Keratinocyte (primary cell): ENCODE measurements at regions not wholly inside any gene's neighbourhood (a gene's known extent, or its start where the extent isn't known, plus 50 kb on each side); places are given as distances from the start of the nearest gene placed in this dataset.

ENCODE experiments used
- DNase-seq: peaks from one replicate; pipeline ENCODE4 v3.0.0-alpha.2; 2011; ENCODE audit warnings: low read depth, missing footprints, low spot score
- FAIRE-seq: peaks from 2 replicates; lab custom pipeline; 2011; peaks lifted over from hg19 to GRCh38; lab: Jason Lieb, UNC
- H2AFZ ChIP-seq: 2 replicates; pipeline ENCODE4 v1.6.0; 2012; ENCODE audit warnings: low read length, control low read depth, inconsistent platforms; ENCODE audit not compliant: control insufficient read depth
- H3K27ac ChIP-seq: 2 replicates; pipeline ENCODE4 v1.5.1; 2011; ENCODE audit warnings: low read length; ENCODE audit not compliant: control insufficient read depth, insufficient read depth
- H3K27me3 ChIP-seq: 3 replicates; pipeline ENCODE4 v1.6.0; 2011; ENCODE audit warnings: low read length; ENCODE audit not compliant: control insufficient read depth, insufficient read depth; ENCODE audit errors: extremely low read depth
- H3K36me3 ChIP-seq, 2 experiments: 2 replicates in 1 of 2; 3 replicates in 1 of 2; pipeline ENCODE4 v1.5.1; 2011; ENCODE audit warnings: low read length in 2 of 2, mild to moderate bottlenecking in 1 of 2; ENCODE audit not compliant: control insufficient read depth in 2 of 2, insufficient read depth in 2 of 2; ENCODE audit errors: extremely low read depth in 1 of 2
- H3K4me1 ChIP-seq: 3 replicates; pipeline ENCODE4 v1.5.1; 2011; ENCODE audit warnings: low read length; ENCODE audit not compliant: control insufficient read depth, insufficient read depth; ENCODE audit errors: extremely low read depth
- H3K4me2 ChIP-seq: 3 replicates; pipeline ENCODE4 v1.6.0; 2011; ENCODE audit warnings: low read depth, low read length; ENCODE audit not compliant: control insufficient read depth, insufficient read depth; ENCODE audit errors: extremely low read depth
- H3K4me3 ChIP-seq, 3 experiments: fragments of 200-600 bp in 1 of 3; sonication (generic) in 1 of 3; 2 replicates in 2 of 3; 3 replicates in 1 of 3; pipeline ENCODE4 v1.5.1; 2011 to 2016; ENCODE audit warnings: low read length in 3 of 3, mild to moderate bottlenecking in 3 of 3, control low read depth in 2 of 3, inconsistent platforms in 1 of 3, low read depth in 1 of 3, mixed read lengths in 1 of 3, mixed run types in 1 of 3, moderate library complexity in 1 of 3; ENCODE audit not compliant: control insufficient read depth in 2 of 3, insufficient read depth in 2 of 3; ENCODE audit errors: extremely low read depth in 1 of 3
- H3K79me2 ChIP-seq: 2 replicates; pipeline ENCODE4 v1.6.0; 2012; ENCODE audit warnings: low read length; ENCODE audit not compliant: control insufficient read depth, insufficient read depth
- H3K9ac ChIP-seq: 3 replicates; pipeline ENCODE4 v1.6.0; 2011; ENCODE audit warnings: low read length; ENCODE audit not compliant: control insufficient read depth, insufficient read depth; ENCODE audit errors: extremely low read depth
- H3K9me1 ChIP-seq: 3 replicates; pipeline ENCODE4 v1.6.0; 2011; ENCODE audit warnings: low read length; ENCODE audit not compliant: control insufficient read depth, insufficient read depth; ENCODE audit errors: extremely low read depth
- H3K9me3 ChIP-seq: 2 replicates; pipeline ENCODE4 v1.5.1; 2012; ENCODE audit warnings: low read depth, low read length; ENCODE audit not compliant: control insufficient read depth
- H4K20me1 ChIP-seq: 3 replicates; pipeline ENCODE4 v1.6.0; 2011; ENCODE audit warnings: low read length; ENCODE audit not compliant: control insufficient read depth, insufficient read depth; ENCODE audit errors: extremely low read depth
- CTCF ChIP-seq, 3 experiments: IDR thresholded peaks in 1 of 3; conservative IDR thresholded peaks in 1 of 3; optimal IDR thresholded peaks in 1 of 3; 2 replicates in 2 of 3; 3 replicates in 1 of 3; pipeline versions ENCODE3 to v1.5.1; 2011; ENCODE audit warnings: low read length in 3 of 3, mild to moderate bottlenecking in 3 of 3, moderate library complexity in 2 of 3, control low read depth in 1 of 3, inconsistent platforms in 1 of 3; ENCODE audit not compliant: insufficient read depth in 2 of 3; ENCODE audit errors: extremely low read depth in 1 of 3
- EZH2 ChIP-seq: IDR thresholded peaks from one replicate; pipeline ENCODE4 v1.6.1; 2012; ENCODE audit warnings: inconsistent platforms, mild to moderate bottlenecking, low read length, moderate library complexity
- dilution Hi-C: fragments of 300-500 bp; cut with MboI; formaldehyde crosslinking; loops from one replicate; pipeline ENCODE4 v1.7.0; 2020; ENCODE audit warnings: low sequenced_read_pairs; ENCODE audit not compliant: extremely low pct_ligation_motif_present

- H3K9ac ChIP-seq = no peak overlapping the region
- no peaks in the 10 kb centered on the region for H3K36me3 ChIP-seq
- H3K9me3 ChIP-seq = no peaks in the 10 kb centered on the region
- no peaks in the 10 kb centered on the region for H3K9me1 ChIP-seq
- no peaks in the 10 kb centered on the region for H4K20me1 ChIP-seq
- H3K27me3 ChIP-seq = no peaks in the 10 kb centered on the region
- no peaks in the 10 kb centered on the region for H3K79me2 ChIP-seq
- no peak overlapping the region for H3K4me2 ChIP-seq
- no peak overlapping the region for H3K27ac ChIP-seq
- TF ChIP-seq EZH2 = no peak
- TF ChIP-seq CTCF (optimal IDR thresholded peaks at IDR 0.05 in 1 of 3, IDR thresholded peaks at IDR 0.05 in 1 of 3, conservative IDR thresholded peaks at IDR 0.05 in 1 of 3; ENCODE audit: extremely low read depth in 1 of 3, insufficient read depth in 2 of 3, low read length in 3 of 3) = no peak
- FAIRE-seq (no peak), DNase-seq (no peak)
- no peak overlapping the region for H3K4me3 ChIP-seq
- no peaks in the 10 kb centered on the region for H3K4me1 ChIP-seq
- no peak overlapping the region for H2AFZ ChIP-seq
- dilution Hi-C loops = no loop called here
These were observed 161.7 kb upstream of the BCL6 start for GRCh38 chr3:187906920-187907319.

GRCh38 chr3:187909866-187910265 lies 164.6 kb upstream of the BCL6 start:
- dilution Hi-C loops = no loop called here
- H3K9me3 ChIP-seq = no peaks in the 10 kb centered on the region
- H2AFZ ChIP-seq = no peak overlapping the region
- H3K27me3 ChIP-seq = no peaks in the 10 kb centered on the region
- no peaks in the 10 kb centered on the region for H3K9me1 ChIP-seq
- H4K20me1 ChIP-seq = no peaks in the 10 kb centered on the region
- no peaks in the 10 kb centered on the region for H3K36me3 ChIP-seq
- H3K27ac ChIP-seq = no peak overlapping the region
- H3K4me3 ChIP-seq = no peak overlapping the region
- TF ChIP-seq CTCF (optimal IDR thresholded peaks at IDR 0.05 in 1 of 3, IDR thresholded peaks at IDR 0.05 in 1 of 3, conservative IDR thresholded peaks at IDR 0.05 in 1 of 3; ENCODE audit: extremely low read depth in 1 of 3, insufficient read depth in 2 of 3, low read length in 3 of 3) = no peak
- no peak for TF ChIP-seq EZH2
- no peak overlapping the region for H3K9ac ChIP-seq
- H3K4me2 ChIP-seq = no peak overlapping the region
- FAIRE-seq = no peak
- no peaks in the 10 kb centered on the region for H3K79me2 ChIP-seq
- DNase-seq = no peak
- peaks cover 18% of the 10 kb centered on the region for H3K4me1 ChIP-seq
